Peyer's patch (tissue), 4 donors: ENCODE measurements at regions not wholly inside any gene's neighbourhood (a gene's known extent, or its start where the extent isn't known, plus 50 kb on each side); places are given as distances from the start of the nearest gene placed in this dataset.

Experiments used
- POLR2A ChIP-seq, 2 donors: fragments of 450-650 bp; IDR thresholded peaks; one replicate each; pipeline ENCODE4 v1.5.1; 2017; ENCODE audit warnings: antibody characterized with exemption in 2 of 2, mild to moderate bottlenecking in 2 of 2, moderate library complexity in 2 of 2
- TF ChIP-seq, protein P1 (sequence below), 6 experiments: fragments of 450-650 bp in 4 of 6; fragments of 200-600 bp in 2 of 6; sonication (generic) in 1 of 6; IDR thresholded peaks; one replicate each; pipeline ENCODE4 v1.5.1; 2017 to 2019; ENCODE audit warnings: antibody characterized with exemption in 6 of 6, mild to moderate bottlenecking in 3 of 6, moderate library complexity in 1 of 6

DNA sequence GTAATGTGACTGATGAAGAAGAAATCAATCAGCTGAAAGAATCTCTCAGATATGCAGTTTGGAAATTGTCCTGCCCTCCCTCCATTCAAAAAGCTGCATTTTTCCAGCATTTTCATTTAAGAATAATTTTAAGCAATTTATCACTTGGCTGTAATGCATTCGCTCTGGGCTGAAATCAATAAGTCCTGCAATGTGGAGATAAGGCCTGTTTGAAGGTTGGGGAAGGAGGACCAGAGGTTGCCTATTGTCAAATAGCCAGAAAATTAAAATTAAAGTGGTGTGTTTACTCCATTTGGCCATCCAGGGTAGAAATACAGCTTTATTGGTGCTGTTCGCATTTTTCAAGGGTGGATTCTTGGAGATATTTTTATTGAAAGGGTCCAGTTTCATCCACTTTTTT is 187.6 kb upstream of the NFIA start:
- TF ChIP-seq, protein P1, sequence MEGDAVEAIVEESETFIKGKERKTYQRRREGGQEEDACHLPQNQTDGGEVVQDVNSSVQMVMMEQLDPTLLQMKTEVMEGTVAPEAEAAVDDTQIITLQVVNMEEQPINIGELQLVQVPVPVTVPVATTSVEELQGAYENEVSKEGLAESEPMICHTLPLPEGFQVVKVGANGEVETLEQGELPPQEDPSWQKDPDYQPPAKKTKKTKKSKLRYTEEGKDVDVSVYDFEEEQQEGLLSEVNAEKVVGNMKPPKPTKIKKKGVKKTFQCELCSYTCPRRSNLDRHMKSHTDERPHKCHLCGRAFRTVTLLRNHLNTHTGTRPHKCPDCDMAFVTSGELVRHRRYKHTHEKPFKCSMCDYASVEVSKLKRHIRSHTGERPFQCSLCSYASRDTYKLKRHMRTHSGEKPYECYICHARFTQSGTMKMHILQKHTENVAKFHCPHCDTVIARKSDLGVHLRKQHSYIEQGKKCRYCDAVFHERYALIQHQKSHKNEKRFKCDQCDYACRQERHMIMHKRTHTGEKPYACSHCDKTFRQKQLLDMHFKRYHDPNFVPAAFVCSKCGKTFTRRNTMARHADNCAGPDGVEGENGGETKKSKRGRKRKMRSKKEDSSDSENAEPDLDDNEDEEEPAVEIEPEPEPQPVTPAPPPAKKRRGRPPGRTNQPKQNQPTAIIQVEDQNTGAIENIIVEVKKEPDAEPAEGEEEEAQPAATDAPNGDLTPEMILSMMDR (IDR thresholded peaks at IDR 0.05) = no peak
- no peak for TF ChIP-seq POLR2A (IDR thresholded peaks at IDR 0.05)
